NCI-H82 treated with DMSO at 0.1 percent for 48 hours (cell line): ENCODE measurements at regions not wholly inside any gene's neighbourhood (a gene's known extent, or its start where the extent isn't known, plus 50 kb on each side); places are given as distances from the start of the nearest gene placed in this dataset.
"Not testable (repeated sequence)": the region's sequence is repeated elsewhere in the genome, so short reads cannot be mapped to it uniquely, and the experiment has no call there.

Source experiments
- DNase-seq: peaks from one replicate; lab custom pipeline; 2025; ENCODE audit not compliant: unreplicated experiment; lab: John Stamatoyannopoulos, UW

GRCh38 chr6:22738194-22738593, 168.8 kb downstream of the HDGFL1 start:
- no peak for DNase-seq

- no peak for DNase-seq
These were observed 178.2 kb downstream of the HDGFL1 start for GRCh38 chr6:22747571-22747970.

- DNase-seq, result no peak
These were observed 179.3 kb downstream of the HDGFL1 start for GRCh38 chr6:22748681-22749080.

- DNase-seq, result no peak
These were observed 180.3 kb downstream of the HDGFL1 start for GRCh38 chr6:22749696-22750095.

GRCh38 chr6:22751223-22751622, 181.9 kb downstream of the HDGFL1 start:
- no peak for DNase-seq

- DNase-seq, result no peak
These were observed 183.2 kb downstream of the HDGFL1 start for GRCh38 chr6:22752522-22752921.

GRCh38 chr6:22754061-22754460, 184.7 kb downstream of the HDGFL1 start:
- DNase-seq, result no peak

- DNase-seq, result no peak
These were observed 186.2 kb downstream of the HDGFL1 start for GRCh38 chr6:22755605-22756004.

- no peak for DNase-seq
These were observed 187.0 kb downstream of the HDGFL1 start for GRCh38 chr6:22756365-22756764.

GRCh38 chr6:22764496-22764895, 195.1 kb downstream of the HDGFL1 start:
- no peak for DNase-seq

GRCh38 chr6:22765015-22765414, 195.6 kb downstream of the HDGFL1 start:
- DNase-seq, result no peak

- no peak for DNase-seq
These were observed 197.6 kb downstream of the HDGFL1 start for GRCh38 chr6:22766979-22767378.

GRCh38 chr6:22770054-22770453, 200.7 kb downstream of the HDGFL1 start:
- DNase-seq, result no peak

- no peak for DNase-seq
These were observed 204.8 kb downstream of the HDGFL1 start for GRCh38 chr6:22774129-22774528.

GRCh38 chr6:22778438-22778837, 209.1 kb downstream of the HDGFL1 start:
- not testable (repeated sequence) for DNase-seq

GRCh38 chr6:22779062-22779461, 209.7 kb downstream of the HDGFL1 start:
- DNase-seq, result no peak

GRCh38 chr6:22783931-22784330, 214.6 kb downstream of the HDGFL1 start:
- no peak for DNase-seq

GRCh38 chr6:22784601-22785410, 215.4 kb downstream of the HDGFL1 start:
- DNase-seq, result no peak

- DNase-seq, result no peak
These were observed 218.7 kb downstream of the HDGFL1 start for GRCh38 chr6:22788038-22788437.

GRCh38 chr6:22789315-22789714, 219.9 kb downstream of the HDGFL1 start:
- no peak for DNase-seq

- no peak for DNase-seq
These were observed 225.5 kb downstream of the HDGFL1 start for GRCh38 chr6:22794844-22795243.

- no peak for DNase-seq
These were observed 231.1 kb downstream of the HDGFL1 start for GRCh38 chr6:22800451-22800850.

GRCh38 chr6:22801831-22802230, 232.5 kb downstream of the HDGFL1 start:
- DNase-seq, result no peak
